Endothelial cell (in vitro differentiated cells): ENCODE measurements at regions not wholly inside any gene's neighbourhood (a gene's known extent, or its start where the extent isn't known, plus 50 kb on each side); places are given as distances from the start of the nearest gene placed in this dataset.

Source experiments
- DNase-seq: peaks from one replicate; pipeline ENCODE4 v3.0.0; 2021; ENCODE audit warnings: low spot score
- H3K27ac Mint-ChIP-seq: one replicate; pipeline ENCODE4 v1.8.0; 2021; ENCODE audit warnings: mixed read lengths, inconsistent platforms; ENCODE audit not compliant: unreplicated experiment
- H3K27me3 Mint-ChIP-seq: one replicate; pipeline ENCODE4 v1.8.0; 2021; ENCODE audit warnings: mild to moderate bottlenecking, moderate library complexity, mixed read lengths, inconsistent platforms; ENCODE audit not compliant: unreplicated experiment
- H3K36me3 Mint-ChIP-seq: one replicate; pipeline ENCODE4 v1.8.0; 2021; ENCODE audit warnings: mild to moderate bottlenecking, low read depth, mixed read lengths, inconsistent platforms; ENCODE audit not compliant: unreplicated experiment
- H3K4me1 Mint-ChIP-seq: one replicate; pipeline ENCODE4 v1.8.0; 2021; ENCODE audit warnings: mild to moderate bottlenecking, mixed read lengths, inconsistent platforms; ENCODE audit not compliant: unreplicated experiment
- H3K4me3 Mint-ChIP-seq: one replicate; pipeline ENCODE4 v1.8.0; 2021; ENCODE audit warnings: mild to moderate bottlenecking, mixed read lengths, inconsistent platforms; ENCODE audit not compliant: unreplicated experiment
- H3K9me3 Mint-ChIP-seq: one replicate; pipeline ENCODE4 v1.8.0; 2021; ENCODE audit warnings: mixed read lengths, inconsistent platforms; ENCODE audit not compliant: unreplicated experiment
- CTCF ChIP-seq: fragments of 200-600 bp; sonication (generic); IDR thresholded peaks from one replicate; pipeline ENCODE4 v1.5.0; 2021; ENCODE audit warnings: antibody characterized with exemption; ENCODE audit not compliant: unreplicated experiment

- no peak for TF ChIP-seq CTCF
- Mint-ChIP-seq H3K36me3 (peaks cover 4% of the 10 kb centered on the region), H3K27ac (no peak overlapping the region), H3K4me1 (peaks cover 5% of the 10 kb centered on the region), H3K27me3 (peaks cover 7% of the 10 kb centered on the region), H3K4me3 (no peak overlapping the region), H3K9me3 (peaks cover 4% of the 10 kb centered on the region)
- DNase-seq, result no peak
Observed at GRCh38 chr2:118722976-118723375, 124.5 kb downstream of the EN1 start.

- H3K36me3 Mint-ChIP-seq, result no peaks in the 10 kb centered on the region
- H3K4me1 Mint-ChIP-seq, result peaks cover 5% of the 10 kb centered on the region
- H3K4me3 Mint-ChIP-seq, result no peak overlapping the region
- no peak overlapping the region for H3K27ac Mint-ChIP-seq
- peaks cover 5% of the 10 kb centered on the region for H3K27me3 Mint-ChIP-seq
- DNase-seq, result no peak
- TF ChIP-seq CTCF, result no peak
- H3K9me3 Mint-ChIP-seq, result peaks cover 4% of the 10 kb centered on the region
Observed at GRCh38 chr2:118721817-118722551, 125.5 kb downstream of the EN1 start.

- DNase-seq, result no peak
- H3K9me3 Mint-ChIP-seq, result peaks cover 4% of the 10 kb centered on the region
- peaks cover 3% of the 10 kb centered on the region for H3K27me3 Mint-ChIP-seq
- no peak for TF ChIP-seq CTCF
- no peak overlapping the region for H3K4me3 Mint-ChIP-seq
- H3K4me1 Mint-ChIP-seq, result peaks cover 7% of the 10 kb centered on the region
- H3K36me3 Mint-ChIP-seq, result no peaks in the 10 kb centered on the region
- no peak overlapping the region for H3K27ac Mint-ChIP-seq
Observed at GRCh38 chr2:118720866-118721265, 126.6 kb downstream of the EN1 start.

GRCh38 chr2:118718921-118719320 is 128.5 kb downstream of the EN1 start:
- no peaks in the 10 kb centered on the region for H3K36me3 Mint-ChIP-seq
- H3K27me3 Mint-ChIP-seq, result peaks cover 4% of the 10 kb centered on the region
- H3K27ac Mint-ChIP-seq, result no peak overlapping the region
- no peaks in the 10 kb centered on the region for H3K9me3 Mint-ChIP-seq
- H3K4me1 Mint-ChIP-seq, result peaks cover 4% of the 10 kb centered on the region
- no peak for TF ChIP-seq CTCF
- DNase-seq, result no peak
- H3K4me3 Mint-ChIP-seq, result no peak overlapping the region

- H3K36me3 Mint-ChIP-seq, result no peaks in the 10 kb centered on the region
- H3K4me1 Mint-ChIP-seq, result peaks cover 3% of the 10 kb centered on the region
- no peak overlapping the region for H3K27ac Mint-ChIP-seq
- no peak overlapping the region for H3K4me3 Mint-ChIP-seq
- peaks cover 2% of the 10 kb centered on the region for H3K27me3 Mint-ChIP-seq
- no peak for TF ChIP-seq CTCF
- no peak for DNase-seq
- no peaks in the 10 kb centered on the region for H3K9me3 Mint-ChIP-seq
Observed at GRCh38 chr2:118716102-118716501, 131.3 kb downstream of the EN1 start.
